H9 (cell line): ENCODE measurements at regions not wholly inside any gene's neighbourhood (a gene's known extent, or its start where the extent isn't known, plus 50 kb on each side); places are given as distances from the start of the nearest gene placed in this dataset.

Experiments
- DNase-seq: peaks from one replicate; pipeline ENCODE4 v3.0.0-alpha.2; 2017
- H2AFZ ChIP-seq: one replicate; pipeline ENCODE4 v1.6.1; 2013; ENCODE audit warnings: mild to moderate bottlenecking, low read length, control low read depth, moderate library complexity
- H2AK5ac ChIP-seq: 2 replicates; pipeline ENCODE4 v1.6.1; 2013; ENCODE audit warnings: low read length, control low read depth, mixed read lengths; ENCODE audit not compliant: insufficient read length
- H2BK120ac ChIP-seq: one replicate; pipeline ENCODE4 v1.6.1; 2013; ENCODE audit warnings: low read depth, mild to moderate bottlenecking, low read length, control low read depth, inconsistent platforms; ENCODE audit not compliant: poor library complexity, severe bottlenecking
- H2BK12ac ChIP-seq: 2 replicates; pipeline ENCODE4 v1.6.1; 2013; ENCODE audit warnings: low read length, control low read depth, mixed read lengths, low read depth; ENCODE audit not compliant: insufficient read length
- H2BK15ac ChIP-seq: 2 replicates; pipeline ENCODE4 v1.6.1; 2013; ENCODE audit warnings: low read depth, low read length, control low read depth
- H2BK20ac ChIP-seq: one replicate; pipeline ENCODE4 v1.6.1; 2013; ENCODE audit warnings: low read depth, mild to moderate bottlenecking, low read length, control low read depth, inconsistent platforms; ENCODE audit not compliant: poor library complexity, severe bottlenecking
- H2BK5ac ChIP-seq: 2 replicates; pipeline ENCODE4 v1.6.1; 2013; ENCODE audit warnings: low read length, control low read depth, mixed read lengths; ENCODE audit not compliant: insufficient read length
- H3K14ac ChIP-seq: 2 replicates; pipeline ENCODE4 v1.6.1; 2013; ENCODE audit warnings: low read length, control low read depth; ENCODE audit not compliant: insufficient read depth
- H3K18ac ChIP-seq: 2 replicates; pipeline ENCODE4 v1.6.1; 2013; ENCODE audit warnings: low read depth, mild to moderate bottlenecking, mixed read lengths, low read length, control low read depth; ENCODE audit not compliant: insufficient read length
- H3K23ac ChIP-seq: 2 replicates; pipeline ENCODE4 v1.6.1; 2013; ENCODE audit warnings: low read length, control low read depth, mixed read lengths, low read depth; ENCODE audit not compliant: insufficient read length
- H3K23me2 ChIP-seq: 2 replicates; pipeline ENCODE4 v1.6.1; 2013; ENCODE audit warnings: low read depth, mild to moderate bottlenecking, mixed read lengths, low read length, control low read depth; ENCODE audit not compliant: insufficient read length, poor library complexity, severe bottlenecking
- H3K27ac ChIP-seq: 2 replicates; pipeline ENCODE4 v1.5.1; 2013; ENCODE audit warnings: low read length, control low read depth, mixed read lengths, low read depth; ENCODE audit not compliant: insufficient read length
- H3K27me3 ChIP-seq: 2 replicates; pipeline ENCODE4 v1.6.1; 2013; ENCODE audit warnings: low read length, control low read depth, inconsistent platforms; ENCODE audit not compliant: insufficient read depth
- H3K4ac ChIP-seq: 2 replicates; pipeline ENCODE4 v1.6.1; 2013; ENCODE audit warnings: low read depth, mild to moderate bottlenecking, control low read depth, inconsistent platforms, low read length, moderate library complexity
- H3K4me1 ChIP-seq: 2 replicates; pipeline ENCODE4 v1.6.1; 2013; ENCODE audit warnings: low read length, control low read depth, inconsistent platforms; ENCODE audit not compliant: insufficient read depth
- H3K4me2 ChIP-seq: 2 replicates; pipeline ENCODE4 v1.6.1; 2013; ENCODE audit warnings: low read length, control low read depth, mixed read lengths; ENCODE audit not compliant: insufficient read length, insufficient read depth
- H3K56ac ChIP-seq: 2 replicates; pipeline ENCODE4 v1.6.1; 2013; ENCODE audit warnings: low read depth, mild to moderate bottlenecking, mixed read lengths, low read length, control low read depth; ENCODE audit not compliant: insufficient read length
- H3K79me1 ChIP-seq: 2 replicates; pipeline ENCODE4 v1.6.1; 2013; ENCODE audit warnings: low read depth, mild to moderate bottlenecking, moderate library complexity, low read length, control low read depth, inconsistent platforms; ENCODE audit not compliant: insufficient read depth, poor library complexity, severe bottlenecking
- H3K79me2 ChIP-seq: 2 replicates; pipeline ENCODE4 v1.6.1; 2013; ENCODE audit warnings: low read length, control low read depth, inconsistent platforms; ENCODE audit not compliant: insufficient read depth
- H3K9ac ChIP-seq: 2 replicates; pipeline ENCODE4 v1.6.1; 2013; ENCODE audit warnings: low read length, control low read depth, mixed read lengths; ENCODE audit not compliant: insufficient read length; ENCODE audit errors: extremely low read depth
- H3K9me3 ChIP-seq: one replicate; pipeline ENCODE4 v1.6.1; 2013; ENCODE audit warnings: low read depth, low read length, inconsistent platforms; ENCODE audit not compliant: control insufficient read depth
- H3T11ph ChIP-seq: one replicate; pipeline ENCODE4 v1.6.1; 2013; ENCODE audit warnings: mild to moderate bottlenecking, low read length, control low read depth, inconsistent platforms
- H4K20me1 ChIP-seq: one replicate; pipeline ENCODE4 v1.6.1; 2013; ENCODE audit not compliant: control insufficient read depth, insufficient read length, insufficient read depth
- H4K5ac ChIP-seq: 2 replicates; pipeline ENCODE4 v1.6.1; 2013; ENCODE audit warnings: low read depth, mild to moderate bottlenecking, mixed read lengths, low read length, control low read depth; ENCODE audit not compliant: insufficient read length
- H4K8ac ChIP-seq: replicated peaks from 2 replicates; pipeline ENCODE4 v1.6.1; 2013; ENCODE audit warnings: low read length, control low read depth, mixed read lengths, low read depth; ENCODE audit not compliant: insufficient read length
- H4K91ac ChIP-seq: 2 replicates; pipeline ENCODE4 v1.6.1; 2013; ENCODE audit warnings: low read depth, mild to moderate bottlenecking, moderate library complexity, mixed read lengths, low read length, control low read depth; ENCODE audit not compliant: insufficient read length
- H3K27ac Mint-ChIP-seq, 3 experiments: 2 replicates in 2 of 3; 3 replicates in 1 of 3; pipeline ENCODE4 v1.8.0; 2020 to 2021; ENCODE audit warnings: mixed read lengths in 3 of 3, mild to moderate bottlenecking in 1 of 3, moderate library complexity in 1 of 3
- H3K27me3 Mint-ChIP-seq: 2 replicates; pipeline ENCODE4 v1.8.0; 2021; ENCODE audit warnings: low read depth, mild to moderate bottlenecking, moderate library complexity, mixed read lengths
- H3K36me3 Mint-ChIP-seq, 3 experiments: 2 replicates in 2 of 3; 3 replicates in 1 of 3; pipeline ENCODE4 v1.8.0; 2020 to 2021; ENCODE audit warnings: low read depth in 3 of 3, mixed read lengths in 3 of 3; ENCODE audit not compliant: insufficient read depth in 1 of 3
- H3K4me1 Mint-ChIP-seq, 2 experiments: 2 replicates each; pipeline ENCODE4 v1.8.0; 2020; ENCODE audit warnings: mixed read lengths in 2 of 2
- H3K4me3 Mint-ChIP-seq, 2 experiments: 2 replicates in 1 of 2; 3 replicates in 1 of 2; pipeline ENCODE4 v1.8.0; 2020 to 2021; ENCODE audit warnings: mild to moderate bottlenecking in 2 of 2, mixed read lengths in 2 of 2, moderate library complexity in 1 of 2
- H3K9me3 Mint-ChIP-seq, 2 experiments: 2 replicates in 1 of 2; 3 replicates in 1 of 2; pipeline ENCODE4 v1.8.0; 2020; ENCODE audit warnings: mild to moderate bottlenecking in 2 of 2, mixed read lengths in 2 of 2, moderate library complexity in 1 of 2
- whole genome bisulfite sequencing: extraction: QIAGEN DNeasy Blood & Tissue Kit; methylation state at CpG from one replicate; pipeline ENCODE4 v1.1.7; 2013; ENCODE audit warnings: missing lambda C conversion rate, low lambda C conversion rate, mixed read lengths; ENCODE audit not compliant: insufficient read length; ENCODE audit errors: extremely low coverage; 5-methylcytosine and 5-hydroxymethylcytosine counted together
- TF ChIP-seq, protein P1 (sequence below): fragments of 200-600 bp; sonication (generic); conservative IDR thresholded peaks from 3 replicates; pipeline ENCODE4 v1.8.0; 2021; ENCODE audit warnings: antibody characterized with exemption, mild to moderate bottlenecking

GRCh38 chr4:15198070-15198727 is 195.9 kb downstream of the CPEB2 start:
- Histone ChIP-seq H3K27ac (no peak overlapping the region), H4K20me1 (no peaks in the 10 kb centered on the region), H3T11ph (no peak overlapping the region), H2AFZ (no peak overlapping the region), H3K9me3 (no peaks in the 10 kb centered on the region), H2BK120ac (no peak overlapping the region), H3K4me1 (peaks cover 7% of the 10 kb centered on the region; the same call in 1 of the 2 replicates), H4K5ac (no peak overlapping the region), H2BK5ac (no peak overlapping the region), H2BK15ac (no peak overlapping the region), H2BK20ac (no peak overlapping the region), H3K56ac (no peak overlapping the region), H3K23ac (no peak overlapping the region), H4K8ac (no peak overlapping the region), H3K14ac (no peak overlapping the region), H4K91ac (no peak overlapping the region), H3K79me1 (no peaks in the 10 kb centered on the region), H3K23me2 (no peaks in the 10 kb centered on the region), H2AK5ac (no peak overlapping the region), H3K9ac (no peak overlapping the region), H3K18ac (no peak overlapping the region), H2BK12ac (no peak overlapping the region), H3K4me2 (peak overlapping the region; percentile 13), H3K79me2 (no peaks in the 10 kb centered on the region), H3K4ac (no peak overlapping the region), H3K27me3 (no peaks in the 10 kb centered on the region)
- peak; percentile 43 for DNase-seq
- no peaks in the 10 kb centered on the region for H3K27me3 Mint-ChIP-seq
- TF ChIP-seq, protein P1, sequence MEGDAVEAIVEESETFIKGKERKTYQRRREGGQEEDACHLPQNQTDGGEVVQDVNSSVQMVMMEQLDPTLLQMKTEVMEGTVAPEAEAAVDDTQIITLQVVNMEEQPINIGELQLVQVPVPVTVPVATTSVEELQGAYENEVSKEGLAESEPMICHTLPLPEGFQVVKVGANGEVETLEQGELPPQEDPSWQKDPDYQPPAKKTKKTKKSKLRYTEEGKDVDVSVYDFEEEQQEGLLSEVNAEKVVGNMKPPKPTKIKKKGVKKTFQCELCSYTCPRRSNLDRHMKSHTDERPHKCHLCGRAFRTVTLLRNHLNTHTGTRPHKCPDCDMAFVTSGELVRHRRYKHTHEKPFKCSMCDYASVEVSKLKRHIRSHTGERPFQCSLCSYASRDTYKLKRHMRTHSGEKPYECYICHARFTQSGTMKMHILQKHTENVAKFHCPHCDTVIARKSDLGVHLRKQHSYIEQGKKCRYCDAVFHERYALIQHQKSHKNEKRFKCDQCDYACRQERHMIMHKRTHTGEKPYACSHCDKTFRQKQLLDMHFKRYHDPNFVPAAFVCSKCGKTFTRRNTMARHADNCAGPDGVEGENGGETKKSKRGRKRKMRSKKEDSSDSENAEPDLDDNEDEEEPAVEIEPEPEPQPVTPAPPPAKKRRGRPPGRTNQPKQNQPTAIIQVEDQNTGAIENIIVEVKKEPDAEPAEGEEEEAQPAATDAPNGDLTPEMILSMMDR = no peak; the same call in 1 of the 3 replicates
- H3K27ac Mint-ChIP-seq = peak overlapping the region in 2 of 3 experiments; percentile 88 to 92; a peak in 5 of 7 replicates
- no CpG with 5 or more reads among the region's 11 CpGs for WGBS
- H3K36me3 Mint-ChIP-seq = no peaks in the 10 kb centered on the region; a peak in 1 of 7 replicates
- H3K9me3 Mint-ChIP-seq = no peaks in the 10 kb centered on the region
- H3K4me1 Mint-ChIP-seq = peaks cover 36 to 37% of the 10 kb centered on the region in 2 experiments
- H3K4me3 Mint-ChIP-seq = peak overlapping the region in 1 of 2 experiments; percentile 54
